T47D (cell line): ENCODE measurements at regions not wholly inside any gene's neighbourhood (a gene's known extent, or its start where the extent isn't known, plus 50 kb on each side); places are given as distances from the start of the nearest gene placed in this dataset.
"Not testable (repeated sequence)": the region's sequence is repeated elsewhere in the genome, so short reads cannot be mapped to it uniquely, and the experiment has no call there.

Source experiments
- DNase-seq, 2 experiments: peaks; one replicate each; pipeline versions ENCODE4 v3.0.0 to v3.0.0-alpha.2; 2011 to 2012; ENCODE audit warnings: low read depth in 1 of 2, low spot score in 1 of 2
- in situ Hi-C: cut with HindIII; loops from 2 replicates; pipeline ENCODE4 v1.10.0; 2016; ENCODE audit warnings: low sequenced_read_pairs, low pct_unique_long_range_greater_than_20kb

- DNase-seq, in situ Hi-C loops: not testable (repeated sequence)
Observed at GRCh38 chr9:67348094-67348493, 355.7 kb upstream of the SPATA31A3 start.

- DNase-seq, in situ Hi-C loops: not testable (repeated sequence)
Observed at GRCh38 chr9:67339216-67339615, 346.9 kb upstream of the SPATA31A3 start.

GRCh38 chr9:67338201-67338600 lies 345.9 kb upstream of the SPATA31A3 start:
- in situ Hi-C loops, DNase-seq: not testable (repeated sequence)

GRCh38 chr9:67334727-67335572 lies 342.6 kb upstream of the SPATA31A3 start:
- in situ Hi-C loops, DNase-seq: not testable (repeated sequence)

- DNase-seq, in situ Hi-C loops: not testable (repeated sequence)
Observed at GRCh38 chr9:67331634-67332033, 339.3 kb upstream of the SPATA31A3 start.

GRCh38 chr9:67313409-67313808 lies 321.1 kb upstream of the SPATA31A3 start:
- DNase-seq, in situ Hi-C loops: not testable (repeated sequence)

- DNase-seq, in situ Hi-C loops: not testable (repeated sequence)
Observed at GRCh38 chr9:67312504-67312903, 320.2 kb upstream of the SPATA31A3 start.

GRCh38 chr9:67307109-67307508 lies 314.8 kb upstream of the SPATA31A3 start:
- in situ Hi-C loops, DNase-seq: not testable (repeated sequence)

- DNase-seq, in situ Hi-C loops: not testable (repeated sequence)
Observed at GRCh38 chr9:67288797-67289196, 296.4 kb upstream of the SPATA31A3 start.

GRCh38 chr9:67288117-67288735 lies 295.9 kb upstream of the SPATA31A3 start:
- DNase-seq, in situ Hi-C loops: not testable (repeated sequence)

- DNase-seq, in situ Hi-C loops: not testable (repeated sequence)
Observed at GRCh38 chr9:67284299-67284698, 291.9 kb upstream of the SPATA31A3 start.

GRCh38 chr9:67281574-67281973 lies 289.2 kb upstream of the SPATA31A3 start:
- in situ Hi-C loops, DNase-seq: not testable (repeated sequence)

- in situ Hi-C loops, result not testable (repeated sequence)
Observed at GRCh38 chr9:67269692-67270091, 277.3 kb upstream of the SPATA31A3 start.

GRCh38 chr9:67257894-67258293 lies 265.5 kb upstream of the SPATA31A3 start:
- DNase-seq, in situ Hi-C loops: not testable (repeated sequence)

More at GRCh38 chr9:67269692-67270091, 277.3 kb upstream of the SPATA31A3 start:
- DNase-seq, result not testable (repeated sequence)

GRCh38 chr9:67248967-67249366 lies 256.6 kb upstream of the SPATA31A3 start:
- DNase-seq, in situ Hi-C loops: not testable (repeated sequence)

- in situ Hi-C loops, result not testable (repeated sequence)
Observed at GRCh38 chr9:67212073-67212472, 219.7 kb upstream of the SPATA31A3 start.

GRCh38 chr9:67210842-67211241 lies 218.5 kb upstream of the SPATA31A3 start:
- DNase-seq, in situ Hi-C loops: not testable (repeated sequence)

More at GRCh38 chr9:67212073-67212472, 219.7 kb upstream of the SPATA31A3 start:
- DNase-seq, result not testable (repeated sequence)

- DNase-seq, in situ Hi-C loops: not testable (repeated sequence)
Observed at GRCh38 chr9:67208831-67209437, 216.6 kb upstream of the SPATA31A3 start.
